ENCODE measurements at regions not wholly inside any gene's neighbourhood (a gene's known extent, or its start where the extent isn't known, plus 50 kb on each side); places are given as distances from the start of the nearest gene placed in this dataset.

DNA sequence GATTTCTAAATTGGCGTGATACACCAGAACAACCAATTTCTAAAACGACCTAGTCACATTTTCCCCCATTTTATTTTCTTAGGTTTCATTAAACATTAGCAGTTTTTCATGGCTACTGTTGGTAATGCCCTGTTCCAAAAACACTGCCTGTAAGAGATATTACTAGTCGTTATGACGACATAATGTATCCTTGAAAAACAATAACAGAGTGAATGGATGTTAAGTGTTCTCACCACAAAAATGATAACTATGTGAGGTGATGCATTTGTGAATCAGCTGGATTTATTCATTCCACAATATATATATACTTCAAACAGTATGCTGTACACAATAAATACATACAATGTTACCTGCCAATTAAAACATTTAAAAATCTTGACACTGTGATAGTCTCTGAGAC, 1147.6 kb upstream of the PCDH10 start:
- no peaks in the 10 kb centered on the region for H3K79me2 ChIP-seq (replicated peaks; ENCODE audit: insufficient read depth, low read length)
- H3F3A ChIP-seq (ENCODE audit: insufficient read depth, low read length, poor library complexity, severe bottlenecking) = no peaks in the 10 kb centered on the region
- no peaks in the 10 kb centered on the region for H3K9me3 ChIP-seq (ENCODE audit: low read length)
- TF ChIP-seq EP300 (conservative IDR thresholded peaks at IDR 0.05; ENCODE audit: poor library complexity, severe bottlenecking) = no peak
- TF ChIP-seq, protein P1, sequence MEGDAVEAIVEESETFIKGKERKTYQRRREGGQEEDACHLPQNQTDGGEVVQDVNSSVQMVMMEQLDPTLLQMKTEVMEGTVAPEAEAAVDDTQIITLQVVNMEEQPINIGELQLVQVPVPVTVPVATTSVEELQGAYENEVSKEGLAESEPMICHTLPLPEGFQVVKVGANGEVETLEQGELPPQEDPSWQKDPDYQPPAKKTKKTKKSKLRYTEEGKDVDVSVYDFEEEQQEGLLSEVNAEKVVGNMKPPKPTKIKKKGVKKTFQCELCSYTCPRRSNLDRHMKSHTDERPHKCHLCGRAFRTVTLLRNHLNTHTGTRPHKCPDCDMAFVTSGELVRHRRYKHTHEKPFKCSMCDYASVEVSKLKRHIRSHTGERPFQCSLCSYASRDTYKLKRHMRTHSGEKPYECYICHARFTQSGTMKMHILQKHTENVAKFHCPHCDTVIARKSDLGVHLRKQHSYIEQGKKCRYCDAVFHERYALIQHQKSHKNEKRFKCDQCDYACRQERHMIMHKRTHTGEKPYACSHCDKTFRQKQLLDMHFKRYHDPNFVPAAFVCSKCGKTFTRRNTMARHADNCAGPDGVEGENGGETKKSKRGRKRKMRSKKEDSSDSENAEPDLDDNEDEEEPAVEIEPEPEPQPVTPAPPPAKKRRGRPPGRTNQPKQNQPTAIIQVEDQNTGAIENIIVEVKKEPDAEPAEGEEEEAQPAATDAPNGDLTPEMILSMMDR (IDR thresholded peaks at IDR 0.05; ENCODE audit: poor library complexity, severe bottlenecking) = no peak
- TF ChIP-seq MXI1 (conservative IDR thresholded peaks at IDR 0.05; ENCODE audit: poor library complexity, severe bottlenecking) = no peak
- no peak overlapping the region for H3K4me2 ChIP-seq (ENCODE audit: low read length)
- no peak overlapping the region for H3K27ac ChIP-seq (ENCODE audit: low read length)
- no peaks in the 10 kb centered on the region for H3K9me2 ChIP-seq (ENCODE audit: insufficient read depth, low read length)
- no peaks in the 10 kb centered on the region for H4K20me1 ChIP-seq (ENCODE audit: insufficient read depth)
- no peaks in the 10 kb centered on the region for H3K27me3 ChIP-seq (ENCODE audit: insufficient read depth, low read depth, low read length)
- no peak overlapping the region for H3K4me3 ChIP-seq (ENCODE audit: low read length)
- H3K36me3 ChIP-seq (ENCODE audit: insufficient read depth, low read length) = no peaks in the 10 kb centered on the region
- H3K9ac ChIP-seq (ENCODE audit: low read length) = no peak overlapping the region
- no peak overlapping the region for H2AFZ ChIP-seq (ENCODE audit: low read depth, low read length)

DNA sequence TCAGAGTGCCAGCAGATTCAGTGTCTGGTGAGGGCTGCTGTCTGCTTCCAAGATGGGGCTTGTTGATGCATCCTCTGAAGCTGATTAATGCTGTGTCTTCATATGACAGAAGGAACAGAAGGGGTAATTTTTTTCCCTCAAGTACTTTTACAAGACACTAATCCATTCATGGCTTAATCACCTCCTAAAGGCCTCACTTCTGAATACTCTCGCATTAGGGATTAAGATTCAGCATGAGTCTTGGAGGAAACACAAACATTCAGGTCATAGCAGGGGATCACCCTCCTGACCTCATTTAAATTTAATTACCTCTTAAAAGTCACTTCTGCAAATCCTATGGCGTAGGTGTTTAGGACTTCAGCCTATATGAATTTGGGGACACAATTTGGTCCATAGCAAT, 1145.5 kb upstream of the PCDH10 start:
- H3K4me2 ChIP-seq (ENCODE audit: low read length) = no peak overlapping the region
- H2AFZ ChIP-seq (ENCODE audit: low read depth, low read length) = no peak overlapping the region
- H3K9me3 ChIP-seq (ENCODE audit: low read length) = no peaks in the 10 kb centered on the region
- H3K27me3 ChIP-seq (ENCODE audit: insufficient read depth, low read depth, low read length) = no peaks in the 10 kb centered on the region
- no peak for TF ChIP-seq EP300 (conservative IDR thresholded peaks at IDR 0.05; ENCODE audit: poor library complexity, severe bottlenecking)
- TF ChIP-seq TAF1 (IDR thresholded peaks at IDR 0.05; ENCODE audit: low read depth) = no peak
- no peak for TF ChIP-seq MXI1 (conservative IDR thresholded peaks at IDR 0.05; ENCODE audit: poor library complexity, severe bottlenecking)
- TF ChIP-seq EZH2 (IDR thresholded peaks at IDR 0.05; ENCODE audit: borderline replicate concordance, insufficient read depth, low read length, poor library complexity, severe bottlenecking) = no peak
- TF ChIP-seq, protein P1 (IDR thresholded peaks at IDR 0.05; ENCODE audit: poor library complexity, severe bottlenecking) = no peak
- no peak for TF ChIP-seq SMC3 (conservative IDR thresholded peaks at IDR 0.05; ENCODE audit: poor library complexity)
- TF ChIP-seq RAD21 (conservative IDR thresholded peaks at IDR 0.05) = no peak
- TF ChIP-seq, protein P2, sequence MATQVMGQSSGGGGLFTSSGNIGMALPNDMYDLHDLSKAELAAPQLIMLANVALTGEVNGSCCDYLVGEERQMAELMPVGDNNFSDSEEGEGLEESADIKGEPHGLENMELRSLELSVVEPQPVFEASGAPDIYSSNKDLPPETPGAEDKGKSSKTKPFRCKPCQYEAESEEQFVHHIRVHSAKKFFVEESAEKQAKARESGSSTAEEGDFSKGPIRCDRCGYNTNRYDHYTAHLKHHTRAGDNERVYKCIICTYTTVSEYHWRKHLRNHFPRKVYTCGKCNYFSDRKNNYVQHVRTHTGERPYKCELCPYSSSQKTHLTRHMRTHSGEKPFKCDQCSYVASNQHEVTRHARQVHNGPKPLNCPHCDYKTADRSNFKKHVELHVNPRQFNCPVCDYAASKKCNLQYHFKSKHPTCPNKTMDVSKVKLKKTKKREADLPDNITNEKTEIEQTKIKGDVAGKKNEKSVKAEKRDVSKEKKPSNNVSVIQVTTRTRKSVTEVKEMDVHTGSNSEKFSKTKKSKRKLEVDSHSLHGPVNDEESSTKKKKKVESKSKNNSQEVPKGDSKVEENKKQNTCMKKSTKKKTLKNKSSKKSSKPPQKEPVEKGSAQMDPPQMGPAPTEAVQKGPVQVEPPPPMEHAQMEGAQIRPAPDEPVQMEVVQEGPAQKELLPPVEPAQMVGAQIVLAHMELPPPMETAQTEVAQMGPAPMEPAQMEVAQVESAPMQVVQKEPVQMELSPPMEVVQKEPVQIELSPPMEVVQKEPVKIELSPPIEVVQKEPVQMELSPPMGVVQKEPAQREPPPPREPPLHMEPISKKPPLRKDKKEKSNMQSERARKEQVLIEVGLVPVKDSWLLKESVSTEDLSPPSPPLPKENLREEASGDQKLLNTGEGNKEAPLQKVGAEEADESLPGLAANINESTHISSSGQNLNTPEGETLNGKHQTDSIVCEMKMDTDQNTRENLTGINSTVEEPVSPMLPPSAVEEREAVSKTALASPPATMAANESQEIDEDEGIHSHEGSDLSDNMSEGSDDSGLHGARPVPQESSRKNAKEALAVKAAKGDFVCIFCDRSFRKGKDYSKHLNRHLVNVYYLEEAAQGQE (IDR thresholded peaks at IDR 0.05; ENCODE audit: borderline replicate concordance) = no peak
- TF ChIP-seq POLR2AphosphoS5 (IDR thresholded peaks at IDR 0.05) = no peak
- no peaks in the 10 kb centered on the region for H4K20me1 ChIP-seq (ENCODE audit: insufficient read depth)
- H3K79me2 ChIP-seq (replicated peaks; ENCODE audit: insufficient read depth, low read length) = no peaks in the 10 kb centered on the region
- no peak overlapping the region for H3K4me3 ChIP-seq (ENCODE audit: low read length)
- no peak overlapping the region for H3K9ac ChIP-seq (ENCODE audit: low read length)
- no peaks in the 10 kb centered on the region for H3K9me2 ChIP-seq (ENCODE audit: insufficient read depth, low read length)
- no peaks in the 10 kb centered on the region for H3F3A ChIP-seq (ENCODE audit: insufficient read depth, low read length, poor library complexity, severe bottlenecking)
- H3K36me3 ChIP-seq (ENCODE audit: insufficient read depth, low read length) = no peaks in the 10 kb centered on the region
- no peak overlapping the region for H3K27ac ChIP-seq (ENCODE audit: low read length)
